NT2/D1 (cell line): ENCODE measurements at regions not wholly inside any gene's neighbourhood (a gene's known extent, or its start where the extent isn't known, plus 50 kb on each side); places are given as distances from the start of the nearest gene placed in this dataset.
"Not testable (repeated sequence)": the region's sequence is repeated elsewhere in the genome, so short reads cannot be mapped to it uniquely, and the experiment has no call there.

Experiments used
- DNase-seq: peaks from one replicate; pipeline ENCODE4 v3.0.0-alpha.2; 2011; ENCODE audit warnings: low read depth, low spot score
- H3K27me3 ChIP-seq: 2 replicates; pipeline ENCODE4 v1.6.0; 2011; ENCODE audit warnings: mild to moderate bottlenecking; ENCODE audit not compliant: insufficient read length, insufficient read depth
- H3K36me3 ChIP-seq: 2 replicates; pipeline ENCODE4 v1.6.1; 2011; ENCODE audit warnings: mild to moderate bottlenecking, low read length, mixed read lengths; ENCODE audit not compliant: insufficient read depth, insufficient read length
- H3K4me1 ChIP-seq: 2 replicates; pipeline ENCODE4 v1.5.1; 2011; ENCODE audit not compliant: insufficient read depth, insufficient read length
- H3K4me3 ChIP-seq: 2 replicates; pipeline ENCODE4 v1.5.1; 2011; ENCODE audit warnings: low read depth; ENCODE audit not compliant: insufficient read length
- H3K9ac ChIP-seq: 2 replicates; pipeline ENCODE4 v1.6.0; 2011; ENCODE audit warnings: low read depth; ENCODE audit not compliant: insufficient read length
- H3K9me3 ChIP-seq: 2 replicates; pipeline ENCODE4 v1.5.1; 2011; ENCODE audit warnings: mild to moderate bottlenecking, low read length; ENCODE audit not compliant: insufficient read depth
- SUZ12 ChIP-seq: IDR thresholded peaks from 2 replicates; pipeline ENCODE4 v1.6.1; 2011; ENCODE audit not compliant: insufficient read length, insufficient read depth; ENCODE audit errors: extremely low read depth
- YY1 ChIP-seq: IDR thresholded peaks from 2 replicates; pipeline ENCODE4 v1.6.1; 2011; ENCODE audit not compliant: insufficient read length, insufficient read depth
- ZNF274 ChIP-seq: IDR thresholded peaks from 2 replicates; pipeline ENCODE4 v1.6.1; 2011; ENCODE audit warnings: mild to moderate bottlenecking, low read depth, low read length

GRCh38 chr7:80018941-80019808, 115.5 kb upstream of the GNAI1 start:
- no peaks in the 10 kb centered on the region for H3K36me3 ChIP-seq
- no peak for TF ChIP-seq YY1
- no peak for TF ChIP-seq ZNF274
- TF ChIP-seq SUZ12 = no peak
- no peaks in the 10 kb centered on the region for H3K27me3 ChIP-seq
- H3K4me1 ChIP-seq = no peaks in the 10 kb centered on the region
- H3K4me3 ChIP-seq = no peak overlapping the region
- DNase-seq = peak; percentile 58
- no peaks in the 10 kb centered on the region for H3K9me3 ChIP-seq
- H3K9ac ChIP-seq = no peak overlapping the region

DNA sequence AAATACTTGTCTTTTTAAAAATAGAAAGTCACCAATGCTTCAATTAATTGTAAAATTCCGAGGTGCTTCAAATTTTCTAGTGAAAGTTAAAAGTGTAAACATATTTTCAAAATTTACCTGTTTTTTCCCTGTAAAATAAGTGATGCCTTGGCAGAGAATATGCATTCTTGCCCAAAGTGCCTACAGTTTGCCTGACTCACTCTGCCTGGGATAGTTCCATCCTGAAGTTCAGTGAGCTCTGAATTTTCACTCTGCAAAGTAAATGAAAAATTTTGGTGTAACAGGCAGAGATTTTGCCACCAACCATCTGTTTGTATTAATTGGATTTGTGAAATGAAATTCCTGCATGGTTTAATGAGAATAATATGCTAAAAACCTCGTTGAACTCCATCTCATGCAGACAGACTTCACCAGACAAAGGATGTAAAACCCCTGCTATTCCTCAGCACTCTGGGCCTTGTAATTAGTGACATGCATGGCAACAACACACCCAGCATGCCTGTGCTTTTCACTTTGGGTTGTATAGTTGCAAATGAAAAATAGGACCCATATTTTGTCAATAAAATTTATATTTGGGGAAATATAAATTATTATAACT, 117.4 kb upstream of the GNAI1 start:
- H3K4me3 ChIP-seq = no peak overlapping the region
- DNase-seq = no peak
- no peaks in the 10 kb centered on the region for H3K9me3 ChIP-seq
- no peak overlapping the region for H3K9ac ChIP-seq
- TF ChIP-seq YY1 (no peak), ZNF274 (no peak), SUZ12 (no peak)
- no peaks in the 10 kb centered on the region for H3K27me3 ChIP-seq
- no peaks in the 10 kb centered on the region for H3K4me1 ChIP-seq
- no peaks in the 10 kb centered on the region for H3K36me3 ChIP-seq

- H3K9me3 ChIP-seq = no peaks in the 10 kb centered on the region
- DNase-seq = no peak
- H3K27me3 ChIP-seq = no peaks in the 10 kb centered on the region
- no peaks in the 10 kb centered on the region for H3K36me3 ChIP-seq
- no peak overlapping the region for H3K4me3 ChIP-seq
- H3K9ac ChIP-seq = no peak overlapping the region
- no peak for TF ChIP-seq ZNF274
- H3K4me1 ChIP-seq = no peaks in the 10 kb centered on the region
Measured at GRCh38 chr7:80014511-80014910, 120.1 kb upstream of the GNAI1 start.

- Histone ChIP-seq H3K4me3 (no peak overlapping the region), H3K4me1 (no peaks in the 10 kb centered on the region)
Measured at GRCh38 chr7:80008039-80008438, 126.6 kb upstream of the GNAI1 start.

GRCh38 chr7:80002865-80003264, 131.8 kb upstream of the GNAI1 start:
- Histone ChIP-seq H3K9ac (no peak overlapping the region), H3K4me3 (no peak overlapping the region)
- TF ChIP-seq YY1 (no peak), ZNF274 (no peak), SUZ12 (no peak)

More at GRCh38 chr7:80008039-80008438, 126.6 kb upstream of the GNAI1 start:
- no peak for DNase-seq
- no peak overlapping the region for H3K9ac ChIP-seq
- H3K36me3 ChIP-seq = no peaks in the 10 kb centered on the region
- H3K27me3 ChIP-seq = no peaks in the 10 kb centered on the region
- no peaks in the 10 kb centered on the region for H3K9me3 ChIP-seq
- TF ChIP-seq ZNF274 (no peak), SUZ12 (no peak), YY1 (no peak)

DNA sequence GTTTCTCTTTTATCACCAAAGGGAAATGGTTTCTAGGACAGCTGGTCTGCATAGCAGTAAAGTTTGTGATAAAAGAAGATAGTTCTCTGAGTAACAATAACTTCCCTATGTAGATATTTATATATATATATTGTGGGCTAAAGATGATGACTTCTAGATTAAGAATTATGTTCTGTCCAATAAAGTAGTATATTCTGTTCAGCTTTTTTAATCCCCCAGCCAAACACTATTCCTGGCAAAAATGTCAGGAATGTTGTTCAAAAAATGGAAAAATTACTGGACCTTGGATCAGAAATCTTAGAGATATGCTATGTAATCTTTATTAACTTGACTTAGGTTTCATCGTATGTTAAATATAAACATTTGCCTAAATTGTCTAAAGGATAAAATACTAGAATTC, 136.3 kb upstream of the GNAI1 start:
- Histone ChIP-seq H3K36me3 (no peaks in the 10 kb centered on the region), H3K4me1 (no peaks in the 10 kb centered on the region), H3K4me3 (no peak overlapping the region), H3K27me3 (no peaks in the 10 kb centered on the region), H3K9ac (no peak overlapping the region), H3K9me3 (no peaks in the 10 kb centered on the region)
- TF ChIP-seq SUZ12 (no peak), ZNF274 (no peak), YY1 (no peak)
- DNase-seq = no peak

More at GRCh38 chr7:80002865-80003264, 131.8 kb upstream of the GNAI1 start:
- no peaks in the 10 kb centered on the region for H3K27me3 ChIP-seq
- H3K9me3 ChIP-seq = no peaks in the 10 kb centered on the region
- no peaks in the 10 kb centered on the region for H3K36me3 ChIP-seq
- DNase-seq = no peak
- no peaks in the 10 kb centered on the region for H3K4me1 ChIP-seq

DNA sequence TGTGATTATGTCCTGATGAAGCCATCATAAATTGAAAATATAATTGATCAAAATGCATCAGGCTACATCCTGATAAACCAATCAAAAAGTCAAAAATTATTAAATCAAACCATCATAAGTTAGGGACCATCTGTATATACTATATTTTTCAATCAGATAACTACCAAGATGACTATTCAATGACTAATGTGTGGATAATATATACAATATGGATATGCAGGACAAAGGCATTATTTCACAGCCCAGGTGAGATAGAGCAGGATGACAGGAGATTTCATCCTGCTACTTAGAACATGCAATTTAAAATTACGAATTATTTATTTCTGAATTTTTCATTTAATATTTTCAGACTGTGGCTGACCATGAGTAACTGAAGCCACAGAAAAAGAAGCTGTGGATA, 137.3 kb upstream of the GNAI1 start:
- H3K27me3 ChIP-seq = no peaks in the 10 kb centered on the region
- no peaks in the 10 kb centered on the region for H3K36me3 ChIP-seq
- H3K9me3 ChIP-seq = no peaks in the 10 kb centered on the region
- TF ChIP-seq SUZ12 (no peak), ZNF274 (no peak), YY1 (no peak)
- no peak for DNase-seq
- no peak overlapping the region for H3K9ac ChIP-seq
- H3K4me3 ChIP-seq = no peak overlapping the region
- no peaks in the 10 kb centered on the region for H3K4me1 ChIP-seq

DNA sequence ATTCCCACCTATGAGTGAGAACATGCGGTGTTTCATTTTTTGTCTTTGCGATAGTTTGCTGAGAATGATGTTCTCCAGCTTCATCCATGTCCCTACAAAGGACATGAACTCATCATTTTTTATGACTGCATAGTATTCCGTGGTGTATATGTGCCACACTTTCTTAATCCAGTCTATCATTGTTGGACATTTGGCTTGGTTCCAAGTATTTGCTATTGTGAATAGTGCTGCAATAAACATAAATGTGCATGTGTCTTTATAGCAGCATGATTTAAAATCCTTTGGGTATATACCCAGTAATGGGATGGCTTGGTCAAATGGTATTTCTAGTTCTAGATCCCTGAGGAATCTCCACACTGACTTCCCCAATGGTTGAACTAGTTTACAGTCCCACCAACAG, 138.9 kb upstream of the GNAI1 start:
- not testable (repeated sequence) for H3K27me3 ChIP-seq, DNase-seq, H3K4me3 ChIP-seq, H3K9me3 ChIP-seq, H3K4me1 ChIP-seq, H3K9ac ChIP-seq, H3K36me3 ChIP-seq
